Tibial nerve (tissue), 4 donors: ENCODE measurements at regions not wholly inside any gene's neighbourhood (a gene's known extent, or its start where the extent isn't known, plus 50 kb on each side); places are given as distances from the start of the nearest gene placed in this dataset.

ENCODE experiments used
- DNase-seq, 2 donors: peaks; one replicate each; pipeline ENCODE4 v3.0.0-alpha.2; 2019; ENCODE audit warnings: low spot score in 2 of 2
- H3K27ac ChIP-seq, 4 donors: fragments of 200-600 bp; sonication (generic) in 3 of 4; one replicate each; pipeline ENCODE4 v1.5.1; 2017 to 2019; ENCODE audit warnings: mild to moderate bottlenecking in 1 of 4
- H3K27me3 ChIP-seq, 2 donors: fragments of 200-600 bp; sonication (generic) in 1 of 2; one replicate each; pipeline versions ENCODE4 v1.5.1 to v1.6.0; 2017 to 2019
- H3K36me3 ChIP-seq, 3 donors: fragments of 200-600 bp; sonication (generic); one replicate each; pipeline ENCODE4 v1.5.1; 2018 to 2019
- H3K4me1 ChIP-seq, 4 donors: fragments of 200-600 bp; sonication (generic) in 3 of 4; one replicate each; pipeline ENCODE4 v1.5.1; 2017 to 2019
- H3K4me3 ChIP-seq, 4 donors: fragments of 200-600 bp; sonication (generic) in 3 of 4; one replicate each; pipeline ENCODE4 v1.5.1; 2017 to 2019; ENCODE audit warnings: mild to moderate bottlenecking in 1 of 4, moderate library complexity in 1 of 4
- H3K9me3 ChIP-seq, 4 donors: fragments of 200-600 bp; sonication (generic) in 3 of 4; one replicate each; pipeline ENCODE4 v1.5.1; 2017 to 2019
- CTCF ChIP-seq, 5 experiments: fragments of 200-600 bp in 3 of 5; fragments of 450-650 bp in 2 of 5; sonication (generic) in 3 of 5; IDR thresholded peaks; one replicate each; pipeline ENCODE4 v1.5.1; 2016 to 2019; ENCODE audit warnings: antibody characterized with exemption in 5 of 5, mild to moderate bottlenecking in 3 of 5, moderate library complexity in 2 of 5
- EP300 ChIP-seq, 2 donors: sonication (generic); formaldehyde crosslinking; IDR thresholded peaks; one replicate each; pipeline ENCODE4 v1.6.1; 2017; ENCODE audit warnings: antibody characterized with exemption in 2 of 2, mild to moderate bottlenecking in 1 of 2
- POLR2A ChIP-seq, 2 donors: fragments of 450-650 bp; IDR thresholded peaks; one replicate each; pipeline ENCODE4 v1.6.1; 2017; ENCODE audit warnings: antibody characterized with exemption in 2 of 2, mild to moderate bottlenecking in 2 of 2, moderate library complexity in 2 of 2
- WGBS, 2 donors: methylation state at CpG; one replicate each; pipeline ENCODE4 v1.1.5; 2018; 5-methylcytosine and 5-hydroxymethylcytosine counted together

GRCh38 chr14:104518659-104519350, 60.8 kb upstream of the C14orf180 start:
- Histone ChIP-seq H3K4me3 (no peak overlapping the region), H3K27me3 (no peaks in the 10 kb centered on the region), H3K36me3 (no peaks in the 10 kb centered on the region), H3K27ac (no peak overlapping the region), H3K4me1 (no peaks in the 10 kb centered on the region), H3K9me3 (peaks cover 0 to 48% (median 0%) of the 10 kb centered on the region in 4 donors)
- no peak for DNase-seq
- TF ChIP-seq CTCF (IDR thresholded peaks at IDR 0.05) (no peak), POLR2A (IDR thresholded peaks at IDR 0.05) (no peak), EP300 (IDR thresholded peaks at IDR 0.05) (no peak)
- 76% methylated on average over 18 of the region's 18 CpGs for WGBS, 2 donors

- no peaks in the 10 kb centered on the region for H3K27me3 ChIP-seq
- no peak for DNase-seq
- H3K27ac ChIP-seq = no peak overlapping the region
- H3K4me1 ChIP-seq = no peaks in the 10 kb centered on the region
- 75 to 78% methylated on average over 8 of the region's 8 CpGs for whole genome bisulfite sequencing, 2 donors
- no peaks in the 10 kb centered on the region for H3K36me3 ChIP-seq
- no peak for TF ChIP-seq CTCF (IDR thresholded peaks at IDR 0.05)
- no peak for TF ChIP-seq POLR2A (IDR thresholded peaks at IDR 0.05)
- TF ChIP-seq EP300 (IDR thresholded peaks at IDR 0.05) = no peak
- H3K9me3 ChIP-seq = peaks cover 0 to 51% (median 0%) of the 10 kb centered on the region in 4 donors
- H3K4me3 ChIP-seq = no peak overlapping the region
Measured at GRCh38 chr14:104519721-104520120, 59.8 kb upstream of the C14orf180 start.

- H3K36me3 ChIP-seq = no peaks in the 10 kb centered on the region
- no peak for TF ChIP-seq EP300 (IDR thresholded peaks at IDR 0.05)
- TF ChIP-seq POLR2A (IDR thresholded peaks at IDR 0.05) = no peak
- no peak for DNase-seq
- H3K9me3 ChIP-seq = peaks cover 0 to 51% (median 0%) of the 10 kb centered on the region in 4 donors
- H3K4me1 ChIP-seq = no peaks in the 10 kb centered on the region
- WGBS, 2 donors = 83 to 84% methylated on average over 12 to 13 of the region's 13 CpGs
- H3K4me3 ChIP-seq = no peak overlapping the region
- H3K27me3 ChIP-seq = no peaks in the 10 kb centered on the region
- no peak overlapping the region for H3K27ac ChIP-seq
Measured at GRCh38 chr14:104520620-104521410, 58.7 kb upstream of the C14orf180 start.

- Histone ChIP-seq H3K4me3 (no peak overlapping the region), H3K27me3 (no peaks in the 10 kb centered on the region), H3K9me3 (peaks cover 0 to 39% (median 0%) of the 10 kb centered on the region in 4 donors), H3K4me1 (no peaks in the 10 kb centered on the region), H3K36me3 (no peaks in the 10 kb centered on the region), H3K27ac (no peak overlapping the region)
- no peak for DNase-seq
- 83% methylated on average over 7 to 8 of the region's 8 CpGs for WGBS, 2 donors
- TF ChIP-seq CTCF (IDR thresholded peaks at IDR 0.05) = no peak
Measured at GRCh38 chr14:104521816-104522745, 57.5 kb upstream of the C14orf180 start.

- Histone ChIP-seq H3K9me3 (peaks cover 0 to 34% (median 0%) of the 10 kb centered on the region in 4 donors), H3K27ac (no peak overlapping the region), H3K4me3 (no peak overlapping the region), H3K27me3 (no peaks in the 10 kb centered on the region), H3K36me3 (no peaks in the 10 kb centered on the region), H3K4me1 (no peaks in the 10 kb centered on the region)
- DNase-seq = no peak
- 90 to 92% methylated on average over 13 of the region's 13 CpGs for WGBS, 2 donors
- no peak for TF ChIP-seq EP300 (IDR thresholded peaks at IDR 0.05)
- TF ChIP-seq CTCF (IDR thresholded peaks at IDR 0.05) = no peak
- no peak for TF ChIP-seq POLR2A (IDR thresholded peaks at IDR 0.05)
Measured at GRCh38 chr14:104522926-104523545, 56.5 kb upstream of the C14orf180 start.
